HCT116 (cell line): ENCODE measurements at regions not wholly inside any gene's neighbourhood (a gene's known extent, or its start where the extent isn't known, plus 50 kb on each side); places are given as distances from the start of the nearest gene placed in this dataset.

Experiments used
- CEBPB ChIP-seq: IDR thresholded peaks from 2 replicates; pipeline ENCODE4 v1.6.1; 2012; ENCODE audit warnings: low read depth
- CTCF ChIP-seq, 3 experiments: fragments of 200-600 bp in 1 of 3; sonication (generic) in 1 of 3; IDR thresholded peaks in 2 of 3; conservative IDR thresholded peaks in 1 of 3; 2 replicates each; pipeline ENCODE4 v1.5.1; 2012 to 2017; ENCODE audit warnings: low read depth in 2 of 3, low read length in 2 of 3, antibody characterized with exemption in 1 of 3, borderline replicate concordance in 1 of 3, control low read depth in 1 of 3, mild to moderate bottlenecking in 1 of 3, mixed read lengths in 1 of 3, mixed run types in 1 of 3, moderate library complexity in 1 of 3; ENCODE audit not compliant: insufficient read depth in 1 of 3
- EZH2 ChIP-seq: fragments of 200-600 bp; sonication (generic); IDR thresholded peaks from 2 replicates; pipeline ENCODE4 v1.6.1; 2017; ENCODE audit warnings: antibody characterized with exemption, mixed run types
- EZH2phosphoT487 ChIP-seq: fragments of 200-600 bp; IDR thresholded peaks from 2 replicates; pipeline ENCODE4 v1.6.1; 2018; ENCODE audit warnings: antibody characterized with exemption, borderline replicate concordance
- FOSL1 ChIP-seq: IDR thresholded peaks from 2 replicates; pipeline ENCODE4 v1.6.1; 2012; ENCODE audit warnings: low read depth
- MAX ChIP-seq: IDR thresholded peaks from 2 replicates; pipeline ENCODE4 v1.6.1; 2012
- POLR2A ChIP-seq: IDR thresholded peaks from 2 replicates; pipeline ENCODE4 v1.7.0; 2011; ENCODE audit warnings: borderline replicate concordance; ENCODE audit not compliant: insufficient read depth, insufficient read length; ENCODE audit errors: extremely low read depth
- POLR2AphosphoS5 ChIP-seq: IDR thresholded peaks from 2 replicates; pipeline ENCODE4 v1.6.1; 2011; ENCODE audit warnings: mild to moderate bottlenecking, low read depth, low read length, moderate library complexity
- REST ChIP-seq: IDR thresholded peaks from 2 replicates; pipeline ENCODE4 v1.6.1; 2012; ENCODE audit warnings: low read depth
- SIN3A ChIP-seq: IDR thresholded peaks from 2 replicates; pipeline ENCODE4 v1.6.1; 2012; ENCODE audit warnings: low read depth
- ZBTB33 ChIP-seq: IDR thresholded peaks from 2 replicates; pipeline ENCODE4 v1.6.1; 2011; ENCODE audit warnings: mild to moderate bottlenecking, low read length, moderate library complexity; ENCODE audit not compliant: insufficient replicate concordance; ENCODE audit errors: extremely low read depth
- ZNF274 ChIP-seq: fragments of 200-500 bp; sonication (Bioruptor generic); IDR thresholded peaks from 2 replicates; pipeline ENCODE4 v1.6.1; 2014; ENCODE audit warnings: mild to moderate bottlenecking, low read depth, low read length, inconsistent platforms

- no peak for TF ChIP-seq CTCF (IDR thresholded peaks at IDR 0.05 in 2 of 3, conservative IDR thresholded peaks at IDR 0.05 in 1 of 3; ENCODE audit: borderline replicate concordance in 1 of 3, insufficient read depth in 1 of 3, low read depth in 2 of 3, low read length in 2 of 3)
- no peak for TF ChIP-seq POLR2A
- TF ChIP-seq POLR2AphosphoS5: no peak
- no peak for TF ChIP-seq ZBTB33
- no peak for TF ChIP-seq FOSL1
- no peak for TF ChIP-seq EZH2phosphoT487
- no peak for TF ChIP-seq EZH2
- no peak for TF ChIP-seq CEBPB
- no peak for TF ChIP-seq REST
- no peak for TF ChIP-seq SIN3A
- no peak for TF ChIP-seq MAX
- TF ChIP-seq ZNF274: no peak
Observed at GRCh38 chr4:138815811-138816210, 199.8 kb upstream of the NOCT start.
